H1 (cell line): ENCODE measurements at regions not wholly inside any gene's neighbourhood (a gene's known extent, or its start where the extent isn't known, plus 50 kb on each side); places are given as distances from the start of the nearest gene placed in this dataset.
"Not testable (repeated sequence)": the region's sequence is repeated elsewhere in the genome, so short reads cannot be mapped to it uniquely, and the experiment has no call there.

Experiments
- CTCF ChIA-PET: fragments of 300-600 bp; sonication (Branson Sonifier 250); formaldehyde crosslinking; loops from one replicate; lab custom pipeline; 2021; ENCODE audit not compliant: partially characterized antibody; lab: Charles Lee
- POLR2A ChIA-PET: fragments of 300-600 bp; sonication (Branson Sonifier 250); formaldehyde crosslinking; loops from one replicate; lab custom pipeline; 2021; ENCODE audit warnings: inconsistent platforms; ENCODE audit not compliant: partially characterized antibody; lab: Charles Lee
- DNase-seq, 2 experiments: peaks; one replicate each; pipeline versions ENCODE4 v3.0.0 to v3.0.0-alpha.2; 2010 to 2022; ENCODE audit warnings: low spot score in 2 of 2, low read depth in 1 of 2, mixed read lengths in 1 of 2
- FAIRE-seq: peaks from 2 replicates; lab custom pipeline; 2011; peaks lifted over from hg19 to GRCh38; lab: Jason Lieb, UNC
- H2AFZ ChIP-seq: 2 replicates; pipeline ENCODE4 v1.8.1; 2012; ENCODE audit warnings: low read length, inconsistent platforms
- H2AK5ac ChIP-seq: 2 replicates; pipeline ENCODE4 v1.6.1; 2013; ENCODE audit warnings: low read depth, low read length
- H2BK120ac ChIP-seq: replicated peaks from 2 replicates; pipeline ENCODE3; 2013; ENCODE audit warnings: low read depth, low read length, inconsistent platforms
- H2BK12ac ChIP-seq: 2 replicates; pipeline ENCODE4 v1.6.1; 2013; ENCODE audit warnings: low read depth, low read length
- H2BK15ac ChIP-seq: 2 replicates; pipeline ENCODE4 v1.6.1; 2013; ENCODE audit warnings: low read length
- H2BK20ac ChIP-seq: 2 replicates; pipeline ENCODE4 v1.6.1; 2013; ENCODE audit warnings: low read length
- H2BK5ac ChIP-seq: 2 replicates; pipeline ENCODE4 v1.6.1; 2013; ENCODE audit warnings: low read depth, low read length
- H3K14ac ChIP-seq: 2 replicates; pipeline ENCODE4 v1.6.1; 2013; ENCODE audit warnings: inconsistent platforms; ENCODE audit not compliant: insufficient read length
- H3K18ac ChIP-seq: 2 replicates; pipeline ENCODE4 v1.6.1; 2013; ENCODE audit warnings: low read length; ENCODE audit errors: extremely low read depth
- H3K23ac ChIP-seq: 2 replicates; pipeline ENCODE4 v1.6.1; 2013; ENCODE audit warnings: inconsistent platforms; ENCODE audit not compliant: insufficient read length
- H3K23me2 ChIP-seq: 2 replicates; pipeline ENCODE4 v1.6.1; 2013; ENCODE audit warnings: low read depth, low read length
- H3K27ac ChIP-seq: 2 replicates; pipeline ENCODE4 v1.6.1; 2011; ENCODE audit warnings: low read depth, low read length, inconsistent platforms
- H3K27me3 ChIP-seq, 4 experiments: replicated peaks in 1 of 4; 1 replicate in 1 of 4; 2 replicates in 3 of 4; pipeline versions ENCODE4 v1.6.1 to v1.8.1; 2011 to 2013; ENCODE audit warnings: low read length in 3 of 4, mild to moderate bottlenecking in 3 of 4, inconsistent platforms in 2 of 4, mixed read lengths in 2 of 4, moderate library complexity in 1 of 4; ENCODE audit not compliant: control insufficient read depth in 3 of 4, insufficient read depth in 3 of 4; ENCODE audit errors: extremely low read depth in 1 of 4
- H3K36me3 ChIP-seq, 4 experiments: 2 replicates each; pipeline versions ENCODE4 v1.6.1 to v1.8.1; 2011 to 2013; ENCODE audit warnings: mild to moderate bottlenecking in 4 of 4, low read length in 3 of 4, moderate library complexity in 2 of 4, control low read depth in 1 of 4, inconsistent platforms in 1 of 4; ENCODE audit not compliant: insufficient read depth in 4 of 4, control insufficient read depth in 2 of 4
- H3K4ac ChIP-seq: replicated peaks from 2 replicates; pipeline ENCODE3; 2013; ENCODE audit warnings: low read length, low read depth, mixed read lengths, inconsistent platforms; ENCODE audit not compliant: insufficient read length
- H3K4me1 ChIP-seq, 4 experiments: replicated peaks in 1 of 4; 1 replicate in 1 of 4; 2 replicates in 3 of 4; pipeline versions ENCODE4 v1.6.1 to v1.8.1; 2011 to 2013; ENCODE audit warnings: low read length in 3 of 4, inconsistent platforms in 2 of 4, mixed read lengths in 1 of 4; ENCODE audit not compliant: insufficient read depth in 4 of 4, control insufficient read depth in 3 of 4
- H3K4me2 ChIP-seq, 2 experiments: 2 replicates each; pipeline versions ENCODE4 v1.6.1 to v1.8.1; 2011 to 2013; ENCODE audit warnings: low read depth in 2 of 2, low read length in 2 of 2, control low read depth in 1 of 2, inconsistent platforms in 1 of 2, mild to moderate bottlenecking in 1 of 2; ENCODE audit not compliant: insufficient read depth in 1 of 2
- H3K4me3 ChIP-seq, 4 experiments: fragments of 200-600, 300-600 bp in 1 of 4; sonication (generic), shearing (Covaris generic), sonication (Bioruptor Twin) in 1 of 4; 2 replicates each; pipeline versions ENCODE4 v1.5.1 to v1.8.1; 2011 to 2016; ENCODE audit warnings: low read length in 4 of 4, low read depth in 3 of 4, control low read depth in 2 of 4, inconsistent platforms in 2 of 4, mild to moderate bottlenecking in 2 of 4, mixed read lengths in 1 of 4, moderate library complexity in 1 of 4; ENCODE audit not compliant: insufficient read depth in 2 of 4; ENCODE audit errors: extremely low read depth in 1 of 4
- H3K56ac ChIP-seq: replicated peaks from 2 replicates; pipeline ENCODE3; 2013; ENCODE audit warnings: low read depth, mild to moderate bottlenecking, mixed read lengths, low read length, inconsistent platforms; ENCODE audit not compliant: insufficient read length
- H3K79me1 ChIP-seq: 2 replicates; pipeline ENCODE4 v1.6.1; 2013; ENCODE audit warnings: low read depth, low read length, control low read depth
- H3K79me2 ChIP-seq, 2 experiments: 2 replicates each; pipeline versions ENCODE4 v1.6.1 to v1.8.1; 2012 to 2013; ENCODE audit warnings: low read length in 2 of 2, mild to moderate bottlenecking in 2 of 2, inconsistent platforms in 1 of 2; ENCODE audit not compliant: insufficient read depth in 2 of 2, control insufficient read depth in 1 of 2
- H3K9ac ChIP-seq, 4 experiments: replicated peaks in 1 of 4; 1 replicate in 1 of 4; 2 replicates in 3 of 4; pipeline versions ENCODE4 v1.6.1 to v1.8.1; 2011 to 2013; ENCODE audit warnings: low read depth in 3 of 4, low read length in 3 of 4, control low read depth in 2 of 4, mild to moderate bottlenecking in 2 of 4, moderate library complexity in 2 of 4, inconsistent platforms in 1 of 4; ENCODE audit errors: extremely low read depth in 1 of 4
- H3K9me3 ChIP-seq, 2 experiments: 2 replicates each; pipeline versions ENCODE4 v1.6.1 to v1.8.1; 2012 to 2013; ENCODE audit warnings: mild to moderate bottlenecking in 2 of 2, moderate library complexity in 2 of 2, control low read depth in 1 of 2, inconsistent platforms in 1 of 2, low read depth in 1 of 2, low read length in 1 of 2, mixed read lengths in 1 of 2; ENCODE audit not compliant: insufficient read depth in 2 of 2
- H4K20me1 ChIP-seq, 2 experiments: replicated peaks in 1 of 2; 2 replicates each; pipeline versions ENCODE3 to v1.8.1; 2011 to 2013; ENCODE audit warnings: inconsistent platforms in 2 of 2, low read length in 2 of 2, mild to moderate bottlenecking in 1 of 2; ENCODE audit not compliant: insufficient read depth in 2 of 2, control insufficient read depth in 1 of 2
- H4K5ac ChIP-seq: 2 replicates; pipeline ENCODE4 v1.6.1; 2013; ENCODE audit warnings: low read length, low read depth, mixed read lengths, inconsistent platforms; ENCODE audit not compliant: insufficient read length
- H4K8ac ChIP-seq: 2 replicates; pipeline ENCODE4 v1.8.0; 2013; ENCODE audit warnings: mild to moderate bottlenecking, moderate library complexity, low read length, inconsistent platforms; ENCODE audit not compliant: insufficient read depth; ENCODE audit errors: extremely low read depth
- H4K91ac ChIP-seq: replicated peaks from 2 replicates; pipeline ENCODE3; 2013; ENCODE audit warnings: low read length, mixed read lengths, inconsistent platforms; ENCODE audit not compliant: insufficient read length
- WGBS, 2 experiments: shearing (Covaris generic) in 1 of 2; methylation state at CpG; one replicate each; pipeline versions ENCODE4 v1.1.6 to v1.1.7; 2013 to 2015; ENCODE audit warnings: low lambda C conversion rate in 2 of 2, mixed read lengths in 2 of 2, inconsistent platforms in 1 of 2, low coverage in 1 of 2, missing lambda C conversion rate in 1 of 2; ENCODE audit not compliant: insufficient replicate concordance in 2 of 2, insufficient coverage in 1 of 2, insufficient read length in 1 of 2; ENCODE audit errors: extremely low coverage in 1 of 2, missing lambda C conversion rate in 1 of 2; 5-methylcytosine and 5-hydroxymethylcytosine counted together

- H3K27ac ChIP-seq, H3K79me2 ChIP-seq, H2BK5ac ChIP-seq, CTCF ChIA-PET, H4K20me1 ChIP-seq, H2AFZ ChIP-seq, H2BK120ac ChIP-seq, H3K4ac ChIP-seq, H3K36me3 ChIP-seq, H3K23me2 ChIP-seq, H3K27me3 ChIP-seq, H3K4me1 ChIP-seq, H2BK20ac ChIP-seq, H3K56ac ChIP-seq, H3K4me2 ChIP-seq, H3K4me3 ChIP-seq, H2BK15ac ChIP-seq, H3K18ac ChIP-seq, H4K5ac ChIP-seq, H3K14ac ChIP-seq, POLR2A ChIA-PET, H4K91ac ChIP-seq, H4K8ac ChIP-seq, H2AK5ac ChIP-seq, H3K9ac ChIP-seq, H2BK12ac ChIP-seq, DNase-seq, FAIRE-seq, H3K79me1 ChIP-seq, H3K23ac ChIP-seq: not testable (repeated sequence)
- WGBS, 2 experiments: 94% methylated on average over 6 of the region's 8 CpGs; no CpG with 5 or more reads in 1 of the 2 experiments
- H3K9me3 ChIP-seq: peaks cover 5 to 25% of the 10 kb centered on the region in 2 experiments; a peak in 3 of 4 replicates
Observed at GRCh38 chr7:113592924-113593323, 325.9 kb downstream of the PPP1R3A start.
